Natural killer cell (primary cell): ENCODE measurements at regions not wholly inside any gene's neighbourhood (a gene's known extent, or its start where the extent isn't known, plus 50 kb on each side); places are given as distances from the start of the nearest gene placed in this dataset.
"Not testable (repeated sequence)": the region's sequence is repeated elsewhere in the genome, so short reads cannot be mapped to it uniquely, and the experiment has no call there.

Experiments used
- ATAC-seq, 3 donors: fragments of 150-1000 bp in 2 of 3; fragments of 200-7000 bp in 1 of 3; cut with Tn5 transposase; 1 replicate in 1 of 3; 2 replicates in 2 of 3; pipeline ENCODE4 v1.10.0; 2021; ENCODE audit warnings: mild to moderate bottlenecking in 2 of 3, moderate library complexity in 2 of 3
- DNase-seq, 2 donors: peaks; one replicate each; pipeline versions ENCODE4 v3.0.0 to v3.0.0-alpha.2; 2013 to 2021; ENCODE audit warnings: mixed read lengths in 1 of 2
- H3K27ac ChIP-seq: one replicate; pipeline ENCODE4 v1.5.1; 2013; ENCODE audit warnings: mild to moderate bottlenecking, low read length
- H3K27me3 ChIP-seq: one replicate; pipeline ENCODE4 v1.6.1; 2013; ENCODE audit warnings: low read length; ENCODE audit not compliant: control insufficient read depth, insufficient read depth
- H3K36me3 ChIP-seq: one replicate; pipeline ENCODE4 v1.6.1; 2013; ENCODE audit warnings: low read length; ENCODE audit not compliant: control insufficient read depth, insufficient read depth
- H3K4me1 ChIP-seq: one replicate; pipeline ENCODE4 v1.6.1; 2013; ENCODE audit warnings: low read length; ENCODE audit not compliant: control insufficient read depth, insufficient read depth
- H3K4me3 ChIP-seq: one replicate; pipeline ENCODE4 v1.5.1; 2013; ENCODE audit warnings: low read length
- H3K9me3 ChIP-seq: one replicate; pipeline ENCODE4 v1.6.1; 2013; ENCODE audit warnings: low read length; ENCODE audit not compliant: control insufficient read depth, insufficient read depth
- H3K27ac Mint-ChIP-seq, 2 donors: one replicate each; pipeline ENCODE4 v1.8.0; 2022; ENCODE audit warnings: mild to moderate bottlenecking in 2 of 2, mixed read lengths in 2 of 2, moderate library complexity in 1 of 2
- H3K27me3 Mint-ChIP-seq, 2 donors: one replicate each; pipeline ENCODE4 v1.8.0; 2022; ENCODE audit warnings: low read depth in 2 of 2, mixed read lengths in 2 of 2
- H3K36me3 Mint-ChIP-seq: one replicate; pipeline ENCODE4 v1.8.0; 2022; ENCODE audit warnings: mixed read lengths
- H3K4me1 Mint-ChIP-seq, 2 donors: one replicate each; pipeline ENCODE4 v1.8.0; 2022; ENCODE audit warnings: mixed read lengths in 2 of 2
- H3K4me3 Mint-ChIP-seq: one replicate; pipeline ENCODE4 v1.8.0; 2022; ENCODE audit warnings: mild to moderate bottlenecking, moderate library complexity, mixed read lengths
- H3K9me3 Mint-ChIP-seq, 2 donors: one replicate each; pipeline ENCODE4 v1.8.0; 2022; ENCODE audit warnings: mixed read lengths in 2 of 2
- WGBS: methylation state at CpG from one replicate; pipeline ENCODE4 v1.1.7; 2013; ENCODE audit warnings: missing lambda C conversion rate; ENCODE audit not compliant: insufficient coverage; 5-methylcytosine and 5-hydroxymethylcytosine counted together
- intact Hi-C: fragments of 100-400 bp; cut with micrococcal nuclease; formaldehyde crosslinking; loops from one replicate; pipeline ENCODE4 v1.14.2; 2022
- TF ChIP-seq, protein P1 (sequence below): fragments of 200-600 bp; IDR thresholded peaks from one replicate; pipeline ENCODE4 v1.8.0; 2022; ENCODE audit warnings: antibody characterized with exemption

DNA sequence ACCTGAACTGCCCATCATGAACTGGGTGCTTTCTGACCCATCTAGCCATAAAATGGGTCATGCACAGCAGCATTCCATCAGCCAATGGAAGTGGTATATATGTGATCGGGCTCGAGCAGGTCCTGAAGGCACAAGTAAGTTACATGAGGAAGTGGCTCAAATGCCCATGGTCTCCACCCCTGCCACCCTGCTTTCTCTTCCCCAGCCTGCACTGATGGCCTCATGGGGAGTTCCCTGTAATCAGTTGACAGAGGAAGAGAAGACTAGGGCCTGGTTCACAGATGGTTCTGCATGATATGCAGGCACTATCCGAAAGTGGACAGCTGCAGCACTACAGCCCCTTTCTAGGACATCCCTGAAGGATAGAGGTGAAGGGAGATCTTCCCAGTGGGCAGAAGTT, 209.9 kb upstream of the HES1 start:
- H3K27ac Mint-ChIP-seq, H3K4me1 Mint-ChIP-seq, H3K4me3 Mint-ChIP-seq, H3K4me1 ChIP-seq, H3K36me3 ChIP-seq, DNase-seq, intact Hi-C loops, H3K9me3 Mint-ChIP-seq, ATAC-seq, H3K36me3 Mint-ChIP-seq, H3K27me3 ChIP-seq, H3K9me3 ChIP-seq, H3K4me3 ChIP-seq, H3K27ac ChIP-seq: not testable (repeated sequence)
- H3K27me3 Mint-ChIP-seq = peaks cover 5 to 16% of the 10 kb centered on the region in 2 donors
- 95% methylated on average over 1 of the region's 3 CpGs for WGBS

DNA sequence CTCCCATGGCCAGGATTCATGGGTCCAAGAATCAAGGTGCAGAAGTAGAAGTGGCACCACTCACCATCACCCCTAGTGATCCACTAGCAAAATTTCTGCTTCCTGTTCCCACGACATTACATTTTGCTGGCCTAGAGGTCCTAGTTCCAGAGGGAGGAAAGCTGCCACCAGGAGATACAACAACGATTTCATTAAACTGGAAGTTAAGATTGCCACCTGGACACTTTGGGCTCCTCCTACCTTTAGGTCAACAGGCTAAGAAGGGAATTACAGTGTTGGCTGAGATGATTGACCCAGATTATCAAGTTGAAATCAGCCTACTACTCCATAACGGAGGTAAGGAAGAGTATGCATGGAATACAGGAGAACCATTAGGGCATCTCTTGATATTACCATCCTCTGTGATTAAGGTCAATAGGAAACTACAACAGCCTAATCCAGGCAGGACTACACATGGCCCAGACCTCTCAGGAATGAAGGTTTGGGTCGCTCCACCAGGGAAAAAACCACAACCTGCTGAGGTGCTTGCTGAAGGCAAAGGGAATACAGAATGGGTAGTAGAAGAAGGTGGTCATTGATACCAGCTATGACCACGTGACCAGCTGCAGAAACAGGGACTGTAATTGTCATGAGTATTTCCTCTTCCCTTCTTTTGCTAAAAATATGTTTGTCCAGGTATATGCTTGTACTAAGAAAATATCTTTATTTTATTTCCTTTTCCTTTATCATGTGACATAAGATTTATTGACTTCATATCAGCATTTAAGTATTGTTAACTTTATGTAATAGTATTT, 208.3 kb upstream of the HES1 start:
- H3K27me3 Mint-ChIP-seq = peaks cover 8 to 16% of the 10 kb centered on the region in 2 donors

DNA sequence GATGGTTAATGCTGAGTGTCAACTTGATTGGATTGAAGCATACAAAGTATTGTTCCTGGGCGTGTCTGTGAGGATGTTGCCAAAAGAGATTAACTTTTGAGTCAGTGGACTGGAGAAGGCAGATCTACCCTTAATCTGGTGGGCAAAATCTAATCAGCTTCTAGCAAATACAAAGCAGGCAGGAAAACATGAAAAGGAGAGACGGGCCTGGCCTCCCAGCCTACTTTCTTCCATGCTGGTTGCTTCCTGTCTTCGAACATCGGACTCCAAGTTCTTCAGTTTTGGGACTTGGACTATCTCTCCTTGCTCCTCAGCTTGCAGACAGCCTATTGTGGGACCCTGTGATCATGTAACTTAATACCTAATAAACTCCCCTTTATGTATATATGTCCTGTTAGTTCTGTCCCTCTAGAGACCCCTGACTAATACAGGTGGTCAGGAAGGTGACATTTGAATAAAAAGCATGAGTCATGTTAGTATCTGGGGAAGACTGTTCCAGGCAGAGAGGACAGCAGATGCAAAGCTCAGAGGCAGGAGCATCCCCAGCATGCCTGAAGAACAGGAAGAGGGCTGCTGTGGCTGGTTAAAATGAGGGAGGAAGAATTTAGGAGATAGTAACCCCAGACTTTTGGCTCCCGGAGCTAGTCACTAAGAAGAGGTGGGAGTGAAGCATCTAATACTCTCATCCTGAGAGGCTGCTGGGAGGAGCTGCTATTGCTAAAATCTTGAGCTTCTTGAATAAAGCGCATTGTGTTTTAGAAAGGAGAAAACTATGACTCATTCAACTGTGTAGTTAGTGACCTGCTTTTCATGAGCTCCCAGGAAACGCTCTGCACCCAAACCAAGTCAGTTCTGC, 207.4 kb upstream of the HES1 start:
- no peak overlapping the region for H3K27ac Mint-ChIP-seq
- H3K4me1 Mint-ChIP-seq = peaks cover 0 to 4% of the 10 kb centered on the region in 2 donors

More for the DNA sequence above, 208.3 kb upstream of the HES1 start:
- H3K9me3 Mint-ChIP-seq, intact Hi-C loops, H3K9me3 ChIP-seq, DNase-seq, ATAC-seq, H3K36me3 Mint-ChIP-seq, H3K36me3 ChIP-seq, H3K27ac ChIP-seq, H3K27ac Mint-ChIP-seq, H3K4me3 ChIP-seq, H3K4me3 Mint-ChIP-seq, H3K27me3 ChIP-seq, H3K4me1 Mint-ChIP-seq, H3K4me1 ChIP-seq: not testable (repeated sequence)
- WGBS = 87% methylated on average over 4 of the region's 5 CpGs

DNA sequence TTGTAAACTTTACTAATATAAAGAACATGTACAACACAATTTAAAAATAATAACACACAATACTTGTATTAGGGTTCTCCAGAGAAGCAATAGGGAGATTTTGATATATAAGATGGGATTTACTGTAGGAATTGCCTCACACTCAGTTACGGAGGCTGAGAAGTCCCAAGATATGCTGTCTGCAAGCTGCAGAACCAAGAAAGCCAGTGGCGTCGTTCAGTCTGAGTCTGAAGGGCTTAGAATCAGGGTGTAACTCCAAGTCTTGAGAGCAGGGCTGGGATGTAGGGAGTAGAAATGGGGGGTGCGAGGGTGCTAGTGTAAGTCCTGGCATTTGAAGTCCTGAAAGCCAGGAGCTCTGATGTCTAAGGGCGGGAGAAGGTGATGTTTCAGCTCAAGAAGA, 206.6 kb upstream of the HES1 start:
- H3K4me1 ChIP-seq = no peaks in the 10 kb centered on the region
- intact Hi-C loops = no loop called here
- no peak overlapping the region for H3K4me3 Mint-ChIP-seq
- 90% methylated on average over 5 of the region's 5 CpGs for WGBS
- H3K27ac ChIP-seq = no peak overlapping the region
- no peak overlapping the region for H3K4me3 ChIP-seq
- H3K27me3 ChIP-seq = no peaks in the 10 kb centered on the region
- ATAC-seq (no peak), DNase-seq (no peak)
- peaks cover 11 to 16% of the 10 kb centered on the region in 2 donors for H3K27me3 Mint-ChIP-seq
- no peaks in the 10 kb centered on the region for H3K36me3 Mint-ChIP-seq
- TF ChIP-seq, protein P1, sequence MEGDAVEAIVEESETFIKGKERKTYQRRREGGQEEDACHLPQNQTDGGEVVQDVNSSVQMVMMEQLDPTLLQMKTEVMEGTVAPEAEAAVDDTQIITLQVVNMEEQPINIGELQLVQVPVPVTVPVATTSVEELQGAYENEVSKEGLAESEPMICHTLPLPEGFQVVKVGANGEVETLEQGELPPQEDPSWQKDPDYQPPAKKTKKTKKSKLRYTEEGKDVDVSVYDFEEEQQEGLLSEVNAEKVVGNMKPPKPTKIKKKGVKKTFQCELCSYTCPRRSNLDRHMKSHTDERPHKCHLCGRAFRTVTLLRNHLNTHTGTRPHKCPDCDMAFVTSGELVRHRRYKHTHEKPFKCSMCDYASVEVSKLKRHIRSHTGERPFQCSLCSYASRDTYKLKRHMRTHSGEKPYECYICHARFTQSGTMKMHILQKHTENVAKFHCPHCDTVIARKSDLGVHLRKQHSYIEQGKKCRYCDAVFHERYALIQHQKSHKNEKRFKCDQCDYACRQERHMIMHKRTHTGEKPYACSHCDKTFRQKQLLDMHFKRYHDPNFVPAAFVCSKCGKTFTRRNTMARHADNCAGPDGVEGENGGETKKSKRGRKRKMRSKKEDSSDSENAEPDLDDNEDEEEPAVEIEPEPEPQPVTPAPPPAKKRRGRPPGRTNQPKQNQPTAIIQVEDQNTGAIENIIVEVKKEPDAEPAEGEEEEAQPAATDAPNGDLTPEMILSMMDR = no peak
- H3K4me1 Mint-ChIP-seq = peaks cover 0 to 4% of the 10 kb centered on the region in 2 donors
- no peaks in the 10 kb centered on the region for H3K9me3 Mint-ChIP-seq
- H3K27ac Mint-ChIP-seq = no peak overlapping the region
- H3K36me3 ChIP-seq = no peaks in the 10 kb centered on the region
- no peaks in the 10 kb centered on the region for H3K9me3 ChIP-seq

More for the DNA sequence above, 207.4 kb upstream of the HES1 start:
- TF ChIP-seq, protein P1 = no peak
- Histone ChIP-seq H3K27ac (no peak overlapping the region), H3K4me1 (no peaks in the 10 kb centered on the region), H3K4me3 (no peak overlapping the region), H3K36me3 (no peaks in the 10 kb centered on the region), H3K9me3 (no peaks in the 10 kb centered on the region), H3K27me3 (no peaks in the 10 kb centered on the region)
- no peak for DNase-seq
- 89% methylated on average over 7 of the region's 7 CpGs for WGBS
- ATAC-seq = no peak
- Mint-ChIP-seq H3K9me3 (no peaks in the 10 kb centered on the region), H3K36me3 (no peaks in the 10 kb centered on the region), H3K4me3 (no peak overlapping the region), H3K27me3 (peaks cover 11 to 16% of the 10 kb centered on the region in 2 donors)
- intact Hi-C loops = no loop called here
